GM12878 (cell line): ENCODE measurements at regions not wholly inside any gene's neighbourhood (a gene's known extent, or its start where the extent isn't known, plus 50 kb on each side); places are given as distances from the start of the nearest gene placed in this dataset.

Experiments
- ATAC-seq: fragments of 200-7000 bp; cut with Tn5 transposase; 3 replicates; pipeline ENCODE4 v1.9.1; 2020; ENCODE audit warnings: mild to moderate bottlenecking, moderate library complexity
- BruUV-seq: library from RNA; stranded (reverse); fragments of 400-500 nt; replicated peaks from 2 replicates; lab custom pipeline; 2021; lab: Mats Ljungman, UMichigan
- CTCF ChIA-PET: fragments of 300-600 bp; sonication (Branson Sonifier 250); formaldehyde crosslinking; extraction: SDS; loops from one replicate; lab custom pipeline; 2021; ENCODE audit warnings: inconsistent platforms; lab: Yijun Ruan, JAX
- POLR2A ChIA-PET: fragments of 350-600 bp; formaldehyde crosslinking; extraction: SDS; loops from one replicate; lab custom pipeline; 2021; ENCODE audit warnings: inconsistent platforms; lab: Charles Lee
- RAD21 ChIA-PET: fragments of 300-600 bp; sonication (Branson Sonifier 250); formaldehyde crosslinking; loops from one replicate; lab custom pipeline; 2023; ENCODE audit warnings: antibody characterized with exemption; ENCODE audit not compliant: unreplicated experiment; lab: Charles Lee
- SMC1A ChIA-PET: fragments of 300-600 bp; sonication (Branson Sonifier 250); formaldehyde crosslinking; loops from one replicate; lab custom pipeline; 2023; ENCODE audit not compliant: unreplicated experiment, uncharacterized antibody; lab: Charles Lee
- DNase-seq: peaks from one replicate; pipeline ENCODE4 v3.0.0-alpha.2; 2011; ENCODE audit warnings: low read depth, low spot score
- FAIRE-seq: peaks from 3 replicates; lab custom pipeline; 2011; peaks lifted over from hg19 to GRCh38; lab: Jason Lieb, UNC
- H2AFZ ChIP-seq: 2 replicates; pipeline ENCODE4 v1.6.0; 2011; ENCODE audit warnings: low read depth, low read length, control low read depth; ENCODE audit not compliant: control insufficient read depth
- H3K27ac ChIP-seq: 2 replicates; pipeline ENCODE4 v1.5.1; 2011; ENCODE audit warnings: control low read depth; ENCODE audit not compliant: control insufficient read depth, insufficient read depth
- H3K27me3 ChIP-seq, 2 experiments: replicated peaks in 1 of 2; 2 replicates each; pipeline versions ENCODE4 v1.6.0 to v1.6.1; 2011; ENCODE audit warnings: low read length in 1 of 2; ENCODE audit not compliant: control insufficient read depth in 2 of 2, insufficient read depth in 2 of 2
- H3K36me3 ChIP-seq, 2 experiments: 2 replicates each; pipeline ENCODE4 v1.5.1; 2011; ENCODE audit warnings: low read length in 1 of 2; ENCODE audit not compliant: control insufficient read depth in 2 of 2, insufficient read depth in 2 of 2
- H3K4me1 ChIP-seq: 2 replicates; pipeline ENCODE4 v1.6.1; 2011; ENCODE audit warnings: mild to moderate bottlenecking, low read length, moderate library complexity, mixed read lengths; ENCODE audit not compliant: control insufficient read depth, insufficient read depth
- H3K4me2 ChIP-seq: 2 replicates; pipeline ENCODE4 v1.6.0; 2011; ENCODE audit warnings: control low read depth; ENCODE audit not compliant: control insufficient read depth, insufficient read depth
- H3K4me3 ChIP-seq: fragments of 200-600 bp; sonication (generic); 2 replicates; pipeline ENCODE4 v1.5.1; 2016
- H3K79me2 ChIP-seq: 2 replicates; pipeline ENCODE4 v1.6.0; 2011; ENCODE audit warnings: low read length; ENCODE audit not compliant: control insufficient read depth, insufficient read depth
- H3K9ac ChIP-seq: 2 replicates; pipeline ENCODE4 v1.8.0; 2011; ENCODE audit warnings: low read length, control low read depth, mixed read lengths; ENCODE audit not compliant: control insufficient read depth, insufficient read depth
- H3K9me3 ChIP-seq: replicated peaks from 3 replicates; pipeline ENCODE4 v1.5.1; 2011; ENCODE audit warnings: mild to moderate bottlenecking, low read length; ENCODE audit not compliant: control insufficient read depth, insufficient read depth
- H4K20me1 ChIP-seq: 2 replicates; pipeline ENCODE4 v1.6.0; 2011; ENCODE audit not compliant: control insufficient read depth, insufficient read depth
- GABPA ChIP-seq: IDR thresholded peaks from 2 replicates; pipeline ENCODE4 v1.6.1; 2014; ENCODE audit warnings: antibody characterized with exemption, low read depth, mild to moderate bottlenecking, inconsistent platforms
- HDAC2 ChIP-seq: fragments of 200-600 bp; sonication (generic); IDR thresholded peaks from 2 replicates; pipeline ENCODE4 v1.6.1; 2017
- LARP7 ChIP-seq: fragments of 450-650 bp; IDR thresholded peaks from 2 replicates; pipeline ENCODE4 v1.6.1; 2017; ENCODE audit warnings: mild to moderate bottlenecking
- NFYA ChIP-seq: IDR thresholded peaks from 2 replicates; pipeline ENCODE4 v1.6.1; 2011; ENCODE audit warnings: low read depth, mild to moderate bottlenecking, low read length, improper control_type of control experiment, borderline replicate concordance
- NR2C2 ChIP-seq: IDR thresholded peaks from 2 replicates; pipeline ENCODE4 v1.6.1; 2011; ENCODE audit warnings: borderline replicate concordance, low read depth; ENCODE audit not compliant: control insufficient read depth, insufficient read length
- RBBP5 ChIP-seq: fragments of 200-600 bp; sonication (generic); conservative IDR thresholded peaks from 2 replicates; pipeline ENCODE4 v1.6.1; 2016
- SIX5 ChIP-seq: IDR thresholded peaks from 2 replicates; pipeline ENCODE4 v1.6.1; 2011; ENCODE audit warnings: mild to moderate bottlenecking, low read depth, low read length, moderate library complexity; ENCODE audit not compliant: severe bottlenecking
- ZNF24 ChIP-seq: fragments of 450-650 bp; IDR thresholded peaks from 2 replicates; pipeline ENCODE4 v1.6.1; 2017; ENCODE audit warnings: antibody characterized with exemption, mild to moderate bottlenecking
- WGBS: methylation state at CpG from one replicate; pipeline ENCODE4 v1.1.6; 2016; ENCODE audit warnings: low lambda C conversion rate; ENCODE audit not compliant: insufficient replicate concordance, insufficient coverage; ENCODE audit errors: missing lambda C conversion rate; 5-methylcytosine and 5-hydroxymethylcytosine counted together
- in situ Hi-C: fragments of 300-500 bp; cut with MboI; formaldehyde crosslinking; loops from 9 replicates; pipeline ENCODE4 v1.14.3; 2018; ENCODE audit warnings: mixed read lengths
- intact Hi-C: fragments of 100-400 bp; cut with micrococcal nuclease; formaldehyde crosslinking; loops from one replicate; pipeline ENCODE4 v1.14.2; 2022; ENCODE audit not compliant: unreplicated experiment
- TF ChIP-seq, protein P1 (sequence below): IDR thresholded peaks from 2 replicates; pipeline ENCODE4 v1.6.1; 2012; ENCODE audit warnings: improper control_type of control experiment, low read depth, low read length; ENCODE audit not compliant: insufficient replicate concordance
- TF ChIP-seq, protein P2 (sequence below): IDR thresholded peaks from 2 replicates; pipeline ENCODE4 v1.6.1; 2011; ENCODE audit warnings: borderline replicate concordance, low read depth, mild to moderate bottlenecking, moderate library complexity, mixed read lengths, low read length; ENCODE audit not compliant: insufficient read depth; ENCODE audit errors: extremely low read length
- TF ChIP-seq, protein P3 (sequence below): IDR thresholded peaks from 2 replicates; pipeline ENCODE4 v1.6.1; 2011; ENCODE audit warnings: low read depth, low read length, improper control_type of control experiment, borderline replicate concordance
- TF ChIP-seq, protein P4 (sequence below): IDR thresholded peaks from 2 replicates; pipeline ENCODE4 v1.6.1; 2012; ENCODE audit warnings: low read depth, low read length, improper control_type of control experiment
- TF ChIP-seq, protein P5 (sequence below): fragments of 450-650 bp; IDR thresholded peaks from 2 replicates; pipeline ENCODE4 v1.6.1; 2017; ENCODE audit warnings: antibody characterized with exemption, mild to moderate bottlenecking, moderate library complexity

DNA sequence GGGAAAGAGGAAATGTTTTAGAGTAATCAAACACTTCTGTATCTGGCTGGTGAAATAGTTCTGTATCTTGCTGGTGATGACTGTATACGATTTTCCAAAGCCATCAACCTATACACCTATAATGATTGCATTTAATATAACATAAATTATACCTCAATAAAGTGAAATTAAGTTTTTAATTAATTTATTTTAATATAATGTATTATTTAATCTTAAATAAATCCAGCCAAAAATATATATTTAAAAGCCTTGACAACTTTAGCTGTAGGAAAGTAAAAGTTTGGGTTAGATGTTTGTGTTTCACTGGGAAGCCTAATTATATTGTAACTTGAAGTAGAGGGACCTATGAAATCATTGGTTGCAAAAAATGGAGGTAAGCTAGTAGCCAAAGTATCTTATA lies 654.8 kb upstream of the MIS18BP1 start:
- ChIA-PET RAD21 (interaction anchor here (0.8 kb wide), 1 partner anchor 39 kb away, joined by 3 read pairs; no protein-coding TSS in a partner anchor), POLR2A (interaction anchor here (1.2 kb wide), 1 partner anchor 16 kb away, joined by 3 read pairs; no protein-coding TSS in a partner anchor), CTCF (no interaction called here), SMC1A (interaction anchor here (0.7 to 4.0 kb wide), 6 partner anchors 8 to 267 kb away, joined by 3 to 20 read pairs (median 4); no protein-coding TSS in a partner anchor)
- intact Hi-C loops (no loop called here), in situ Hi-C loops (no loop called here)
- no peak overlapping the region for H3K27ac ChIP-seq
- WGBS, result 10% methylated on average over 1 of the region's 1 CpG
- H3K4me3 ChIP-seq, result no peak overlapping the region
- ATAC-seq (no peak), DNase-seq (no peak), FAIRE-seq (no peak)
- H3K4me1 ChIP-seq, result peaks cover 4% of the 10 kb centered on the region; the same call in 1 of the 2 replicates
- H3K9ac ChIP-seq, result no peak overlapping the region
- H3K36me3 ChIP-seq, result no peaks in the 10 kb centered on the region
- no peak overlapping the region for H3K4me2 ChIP-seq
- no peaks in the 10 kb centered on the region; the same call in 1 of the 3 replicates for H3K9me3 ChIP-seq
- BruUV-seq, result no TSS peak
- no peaks in the 10 kb centered on the region for H3K79me2 ChIP-seq
- no peaks in the 10 kb centered on the region for H4K20me1 ChIP-seq
- H2AFZ ChIP-seq, result no peak overlapping the region
- no peaks in the 10 kb centered on the region for H3K27me3 ChIP-seq
- no peak for TF ChIP-seq LARP7
- TF ChIP-seq RBBP5, result no peak
- TF ChIP-seq, protein P1, sequence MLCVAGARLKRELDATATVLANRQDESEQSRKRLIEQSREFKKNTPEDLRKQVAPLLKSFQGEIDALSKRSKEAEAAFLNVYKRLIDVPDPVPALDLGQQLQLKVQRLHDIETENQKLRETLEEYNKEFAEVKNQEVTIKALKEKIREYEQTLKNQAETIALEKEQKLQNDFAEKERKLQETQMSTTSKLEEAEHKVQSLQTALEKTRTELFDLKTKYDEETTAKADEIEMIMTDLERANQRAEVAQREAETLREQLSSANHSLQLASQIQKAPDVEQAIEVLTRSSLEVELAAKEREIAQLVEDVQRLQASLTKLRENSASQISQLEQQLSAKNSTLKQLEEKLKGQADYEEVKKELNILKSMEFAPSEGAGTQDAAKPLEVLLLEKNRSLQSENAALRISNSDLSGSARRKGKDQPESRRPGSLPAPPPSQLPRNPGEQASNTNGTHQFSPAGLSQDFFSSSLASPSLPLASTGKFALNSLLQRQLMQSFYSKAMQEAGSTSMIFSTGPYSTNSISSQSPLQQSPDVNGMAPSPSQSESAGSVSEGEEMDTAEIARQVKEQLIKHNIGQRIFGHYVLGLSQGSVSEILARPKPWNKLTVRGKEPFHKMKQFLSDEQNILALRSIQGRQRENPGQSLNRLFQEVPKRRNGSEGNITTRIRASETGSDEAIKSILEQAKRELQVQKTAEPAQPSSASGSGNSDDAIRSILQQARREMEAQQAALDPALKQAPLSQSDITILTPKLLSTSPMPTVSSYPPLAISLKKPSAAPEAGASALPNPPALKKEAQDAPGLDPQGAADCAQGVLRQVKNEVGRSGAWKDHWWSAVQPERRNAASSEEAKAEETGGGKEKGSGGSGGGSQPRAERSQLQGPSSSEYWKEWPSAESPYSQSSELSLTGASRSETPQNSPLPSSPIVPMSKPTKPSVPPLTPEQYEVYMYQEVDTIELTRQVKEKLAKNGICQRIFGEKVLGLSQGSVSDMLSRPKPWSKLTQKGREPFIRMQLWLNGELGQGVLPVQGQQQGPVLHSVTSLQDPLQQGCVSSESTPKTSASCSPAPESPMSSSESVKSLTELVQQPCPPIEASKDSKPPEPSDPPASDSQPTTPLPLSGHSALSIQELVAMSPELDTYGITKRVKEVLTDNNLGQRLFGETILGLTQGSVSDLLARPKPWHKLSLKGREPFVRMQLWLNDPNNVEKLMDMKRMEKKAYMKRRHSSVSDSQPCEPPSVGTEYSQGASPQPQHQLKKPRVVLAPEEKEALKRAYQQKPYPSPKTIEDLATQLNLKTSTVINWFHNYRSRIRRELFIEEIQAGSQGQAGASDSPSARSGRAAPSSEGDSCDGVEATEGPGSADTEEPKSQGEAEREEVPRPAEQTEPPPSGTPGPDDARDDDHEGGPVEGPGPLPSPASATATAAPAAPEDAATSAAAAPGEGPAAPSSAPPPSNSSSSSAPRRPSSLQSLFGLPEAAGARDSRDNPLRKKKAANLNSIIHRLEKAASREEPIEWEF, result no peak
- TF ChIP-seq, protein P2, sequence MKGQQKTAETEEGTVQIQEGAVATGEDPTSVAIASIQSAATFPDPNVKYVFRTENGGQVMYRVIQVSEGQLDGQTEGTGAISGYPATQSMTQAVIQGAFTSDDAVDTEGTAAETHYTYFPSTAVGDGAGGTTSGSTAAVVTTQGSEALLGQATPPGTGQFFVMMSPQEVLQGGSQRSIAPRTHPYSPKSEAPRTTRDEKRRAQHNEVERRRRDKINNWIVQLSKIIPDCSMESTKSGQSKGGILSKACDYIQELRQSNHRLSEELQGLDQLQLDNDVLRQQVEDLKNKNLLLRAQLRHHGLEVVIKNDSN, result no peak
- no peak for TF ChIP-seq NFYA
- no peak for TF ChIP-seq SIX5
- no peak for TF ChIP-seq HDAC2
- TF ChIP-seq GABPA, result no peak
- no peak for TF ChIP-seq NR2C2
- TF ChIP-seq, protein P3, sequence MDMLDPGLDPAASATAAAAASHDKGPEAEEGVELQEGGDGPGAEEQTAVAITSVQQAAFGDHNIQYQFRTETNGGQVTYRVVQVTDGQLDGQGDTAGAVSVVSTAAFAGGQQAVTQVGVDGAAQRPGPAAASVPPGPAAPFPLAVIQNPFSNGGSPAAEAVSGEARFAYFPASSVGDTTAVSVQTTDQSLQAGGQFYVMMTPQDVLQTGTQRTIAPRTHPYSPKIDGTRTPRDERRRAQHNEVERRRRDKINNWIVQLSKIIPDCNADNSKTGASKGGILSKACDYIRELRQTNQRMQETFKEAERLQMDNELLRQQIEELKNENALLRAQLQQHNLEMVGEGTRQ, result no peak
- TF ChIP-seq, protein P4, sequence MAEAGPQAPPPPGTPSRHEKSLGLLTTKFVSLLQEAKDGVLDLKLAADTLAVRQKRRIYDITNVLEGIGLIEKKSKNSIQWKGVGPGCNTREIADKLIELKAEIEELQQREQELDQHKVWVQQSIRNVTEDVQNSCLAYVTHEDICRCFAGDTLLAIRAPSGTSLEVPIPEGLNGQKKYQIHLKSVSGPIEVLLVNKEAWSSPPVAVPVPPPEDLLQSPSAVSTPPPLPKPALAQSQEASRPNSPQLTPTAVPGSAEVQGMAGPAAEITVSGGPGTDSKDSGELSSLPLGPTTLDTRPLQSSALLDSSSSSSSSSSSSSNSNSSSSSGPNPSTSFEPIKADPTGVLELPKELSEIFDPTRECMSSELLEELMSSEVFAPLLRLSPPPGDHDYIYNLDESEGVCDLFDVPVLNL, result no peak
- TF ChIP-seq, protein P5, sequence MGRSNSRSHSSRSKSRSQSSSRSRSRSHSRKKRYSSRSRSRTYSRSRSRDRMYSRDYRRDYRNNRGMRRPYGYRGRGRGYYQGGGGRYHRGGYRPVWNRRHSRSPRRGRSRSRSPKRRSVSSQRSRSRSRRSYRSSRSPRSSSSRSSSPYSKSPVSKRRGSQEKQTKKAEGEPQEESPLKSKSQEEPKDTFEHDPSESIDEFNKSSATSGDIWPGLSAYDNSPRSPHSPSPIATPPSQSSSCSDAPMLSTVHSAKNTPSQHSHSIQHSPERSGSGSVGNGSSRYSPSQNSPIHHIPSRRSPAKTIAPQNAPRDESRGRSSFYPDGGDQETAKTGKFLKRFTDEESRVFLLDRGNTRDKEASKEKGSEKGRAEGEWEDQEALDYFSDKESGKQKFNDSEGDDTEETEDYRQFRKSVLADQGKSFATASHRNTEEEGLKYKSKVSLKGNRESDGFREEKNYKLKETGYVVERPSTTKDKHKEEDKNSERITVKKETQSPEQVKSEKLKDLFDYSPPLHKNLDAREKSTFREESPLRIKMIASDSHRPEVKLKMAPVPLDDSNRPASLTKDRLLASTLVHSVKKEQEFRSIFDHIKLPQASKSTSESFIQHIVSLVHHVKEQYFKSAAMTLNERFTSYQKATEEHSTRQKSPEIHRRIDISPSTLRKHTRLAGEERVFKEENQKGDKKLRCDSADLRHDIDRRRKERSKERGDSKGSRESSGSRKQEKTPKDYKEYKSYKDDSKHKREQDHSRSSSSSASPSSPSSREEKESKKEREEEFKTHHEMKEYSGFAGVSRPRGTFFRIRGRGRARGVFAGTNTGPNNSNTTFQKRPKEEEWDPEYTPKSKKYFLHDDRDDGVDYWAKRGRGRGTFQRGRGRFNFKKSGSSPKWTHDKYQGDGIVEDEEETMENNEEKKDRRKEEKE, result no peak
- TF ChIP-seq ZNF24, result no peak
